Aorta (tissue), 5 donors: ENCODE measurements at regions not wholly inside any gene's neighbourhood (a gene's known extent, or its start where the extent isn't known, plus 50 kb on each side); places are given as distances from the start of the nearest gene placed in this dataset.

Experiments
- ATAC-seq: fragments of 200-7000 bp; cut with Tn5 transposase; one replicate; pipeline ENCODE4 v1.9.1; 2022; ENCODE audit warnings: moderate library complexity; ENCODE audit not compliant: low FRiP score
- DNase-seq, 2 donors: peaks; one replicate each; pipeline ENCODE4 v3.0.0-alpha.2; 2020
- H3K27ac ChIP-seq, 2 donors: one replicate each; pipeline ENCODE4 v1.5.1; 2013; ENCODE audit warnings: low read length in 2 of 2, mild to moderate bottlenecking in 2 of 2, moderate library complexity in 2 of 2, control low read depth in 1 of 2, inconsistent platforms in 1 of 2, low read depth in 1 of 2
- H3K27me3 ChIP-seq, 2 donors: one replicate each; pipeline ENCODE4 v1.6.1; 2013; ENCODE audit warnings: control low read depth in 1 of 2, low read length in 1 of 2, mild to moderate bottlenecking in 1 of 2, moderate library complexity in 1 of 2; ENCODE audit not compliant: insufficient read depth in 2 of 2, control insufficient read depth in 1 of 2
- H3K36me3 ChIP-seq, 2 donors: one replicate each; pipeline ENCODE4 v1.6.1; 2013; ENCODE audit warnings: control low read depth in 1 of 2, low read length in 1 of 2, mild to moderate bottlenecking in 1 of 2; ENCODE audit not compliant: insufficient read depth in 2 of 2, control insufficient read depth in 1 of 2
- H3K4me1 ChIP-seq, 2 donors: one replicate each; pipeline ENCODE4 v1.6.1; 2013; ENCODE audit warnings: low read length in 2 of 2, control low read depth in 1 of 2, mild to moderate bottlenecking in 1 of 2, moderate library complexity in 1 of 2; ENCODE audit not compliant: insufficient read depth in 2 of 2, control insufficient read depth in 1 of 2
- H3K4me3 ChIP-seq, 2 donors: one replicate each; pipeline ENCODE4 v1.5.1; 2013; ENCODE audit warnings: low read length in 2 of 2, control low read depth in 1 of 2, mild to moderate bottlenecking in 1 of 2
- H3K9me3 ChIP-seq: one replicate; pipeline ENCODE4 v1.6.1; 2013; ENCODE audit warnings: mild to moderate bottlenecking, low read length; ENCODE audit not compliant: control insufficient read depth
- WGBS, 2 donors: extraction: QIAGEN DNeasy Blood & Tissue Kit; methylation state at CpG; one replicate each; pipeline ENCODE4 v1.1.7; 2013; 5-methylcytosine and 5-hydroxymethylcytosine counted together
- intact Hi-C, 2 donors: fragments of 100-400 bp; cut with DNase I; formaldehyde crosslinking; loops; one replicate each; pipeline versions ENCODE4 v1.14.2 to v1.15.0; 2022
- donor health status: healthy with polysubstance abuse.
- donor health status: Bipolar disorder and iron deficiency.
- donor health status: DM: no; HTN: no; CAD: no.
- donor health status: DM: no; HTN: no; CAD: no.
- donor health status: DM: yes; HTN: yes; CAD: no.

- no peaks in the 10 kb centered on the region for H3K9me3 ChIP-seq
- WGBS, 2 donors = 72 to 74% methylated on average over 4 of the region's 4 CpGs
- no peak overlapping the region for H3K4me3 ChIP-seq
- DNase-seq = no peak
- H3K27ac ChIP-seq = no peak overlapping the region
- no peaks in the 10 kb centered on the region for H3K36me3 ChIP-seq
- intact Hi-C loops = no loop called here
- H3K27me3 ChIP-seq = no peaks in the 10 kb centered on the region
- no peak for ATAC-seq
- no peaks in the 10 kb centered on the region for H3K4me1 ChIP-seq
Measured at GRCh38 chr11:104784684-104785460, 113.4 kb downstream of the CASP12 start.

GRCh38 chr11:104783241-104783640, 115.0 kb downstream of the CASP12 start:
- no peak overlapping the region for H3K27ac ChIP-seq
- DNase-seq = no peak
- H3K27me3 ChIP-seq = no peaks in the 10 kb centered on the region
- intact Hi-C loops = no loop called here
- no peak for ATAC-seq
- no peak overlapping the region for H3K4me3 ChIP-seq
- WGBS, 2 donors = 96 to 99% methylated on average over 2 of the region's 2 CpGs
- no peaks in the 10 kb centered on the region for H3K9me3 ChIP-seq
- no peaks in the 10 kb centered on the region for H3K4me1 ChIP-seq
- no peaks in the 10 kb centered on the region for H3K36me3 ChIP-seq

- intact Hi-C loops = no loop called here
- DNase-seq (no peak), ATAC-seq (no peak)
- H3K4me1 ChIP-seq = no peaks in the 10 kb centered on the region
- no peaks in the 10 kb centered on the region for H3K9me3 ChIP-seq
- H3K36me3 ChIP-seq = no peaks in the 10 kb centered on the region
- no peaks in the 10 kb centered on the region for H3K27me3 ChIP-seq
- no peak overlapping the region for H3K4me3 ChIP-seq
- no peak overlapping the region for H3K27ac ChIP-seq
- WGBS, 2 donors = 80 to 94% methylated on average over 1 of the region's 1 CpG
Measured at GRCh38 chr11:104782377-104782754, 115.9 kb downstream of the CASP12 start.

GRCh38 chr11:104781719-104782376, 116.4 kb downstream of the CASP12 start:
- no peaks in the 10 kb centered on the region for H3K9me3 ChIP-seq
- no peak overlapping the region for H3K4me3 ChIP-seq

GRCh38 chr11:104781037-104781436, 117.2 kb downstream of the CASP12 start:
- DNase-seq = no peak
- WGBS, 2 donors = 74 to 83% methylated on average over 1 of the region's 1 CpG
- intact Hi-C loops = no loop called here

More at GRCh38 chr11:104781719-104782376, 116.4 kb downstream of the CASP12 start:
- WGBS, 2 donors = 80 to 86% methylated on average over 4 of the region's 4 CpGs
- Histone ChIP-seq H3K27me3 (no peaks in the 10 kb centered on the region), H3K4me1 (no peaks in the 10 kb centered on the region), H3K36me3 (no peaks in the 10 kb centered on the region), H3K27ac (no peak overlapping the region)
- intact Hi-C loops = no loop called here
- ATAC-seq = no peak
- DNase-seq = no peak

GRCh38 chr11:104776501-104777170, 121.6 kb downstream of the CASP12 start:
- ATAC-seq = no peak
- H3K9me3 ChIP-seq = no peaks in the 10 kb centered on the region
- no peaks in the 10 kb centered on the region for H3K4me1 ChIP-seq
- DNase-seq = no peak
- no peaks in the 10 kb centered on the region for H3K27me3 ChIP-seq
- 77 to 78% methylated on average over 3 of the region's 3 CpGs for WGBS, 2 donors
- H3K4me3 ChIP-seq = no peak overlapping the region
- intact Hi-C loops = no loop called here
- no peaks in the 10 kb centered on the region for H3K36me3 ChIP-seq
- H3K27ac ChIP-seq = no peak overlapping the region

More at GRCh38 chr11:104781037-104781436, 117.2 kb downstream of the CASP12 start:
- H3K27ac ChIP-seq = no peak overlapping the region
- H3K27me3 ChIP-seq = no peaks in the 10 kb centered on the region
- H3K4me3 ChIP-seq = no peak overlapping the region
- no peak for ATAC-seq
- no peaks in the 10 kb centered on the region for H3K4me1 ChIP-seq
- no peaks in the 10 kb centered on the region for H3K9me3 ChIP-seq
- no peaks in the 10 kb centered on the region for H3K36me3 ChIP-seq

GRCh38 chr11:104774578-104774977, 123.7 kb downstream of the CASP12 start:
- no peaks in the 10 kb centered on the region for H3K36me3 ChIP-seq
- ATAC-seq = no peak
- intact Hi-C loops = no loop called here
- 72 to 75% methylated on average over 2 of the region's 2 CpGs for WGBS, 2 donors
- no peak overlapping the region for H3K27ac ChIP-seq
- no peaks in the 10 kb centered on the region for H3K27me3 ChIP-seq
- no peak overlapping the region for H3K4me3 ChIP-seq
- no peak for DNase-seq
- no peaks in the 10 kb centered on the region for H3K4me1 ChIP-seq
- no peaks in the 10 kb centered on the region for H3K9me3 ChIP-seq

GRCh38 chr11:104772806-104773241, 125.4 kb downstream of the CASP12 start:
- Histone ChIP-seq H3K4me3 (no peak overlapping the region), H3K9me3 (no peaks in the 10 kb centered on the region), H3K27me3 (no peaks in the 10 kb centered on the region), H3K36me3 (no peaks in the 10 kb centered on the region), H3K27ac (no peak overlapping the region), H3K4me1 (no peaks in the 10 kb centered on the region)
- 32 to 34% methylated on average over 6 of the region's 6 CpGs for WGBS, 2 donors
- DNase-seq (no peak), ATAC-seq (no peak)
- intact Hi-C loops = no loop called here
